ENCODE measurements at regions not wholly inside any gene's neighbourhood (a gene's known extent, or its start where the extent isn't known, plus 50 kb on each side); places are given as distances from the start of the nearest gene placed in this dataset.

GRCh38 chr10:128938558-128938957, 528.5 kb upstream of the MGMT start:
- H3K9me3 ChIP-seq (ENCODE audit: control insufficient read depth in 4 of 4, insufficient read depth in 3 of 4, low read length in 3 of 4), result peaks cover 0 to 2% (median 0%) of the 10 kb centered on the region in 4 donors
- no peak overlapping the region for H3K4me3 ChIP-seq
- TF ChIP-seq CTCF (IDR thresholded peaks at IDR 0.05; ENCODE audit: control extremely low read depth, extremely low read depth), result no peak
- H3K4me1 ChIP-seq (ENCODE audit: control insufficient read depth in 5 of 5, insufficient read depth in 5 of 5, low read length in 5 of 5), result peaks cover 0 to 2% (median 0%) of the 10 kb centered on the region in 5 donors
- H3K9ac ChIP-seq (ENCODE audit: insufficient read depth in 1 of 2, low read length in 2 of 2), result no peak overlapping the region
- H3K36me3 ChIP-seq (ENCODE audit: control insufficient read depth in 4 of 4, insufficient read depth in 4 of 4, low read length in 4 of 4), result no peaks in the 10 kb centered on the region
- no peak for DNase-seq
- H3K27me3 ChIP-seq (ENCODE audit: control insufficient read depth in 3 of 3, insufficient read depth in 3 of 3, low read length in 2 of 3), result peaks cover 0 to 2% (median 0%) of the 10 kb centered on the region in 3 donors
- 75 to 77% methylated on average over 3 of the region's 3 CpGs for WGBS, 2 donors
- ATAC-seq (ENCODE audit: insufficient read depth, low FRiP score), result no peak
- no peak overlapping the region for H3K27ac ChIP-seq (ENCODE audit: low read depth in 1 of 2, low read length in 1 of 2)

GRCh38 chr10:128940081-128940480, 527.0 kb upstream of the MGMT start:
- H3K4me1 ChIP-seq (ENCODE audit: control insufficient read depth in 5 of 5, insufficient read depth in 5 of 5, low read length in 5 of 5), result peaks cover 0 to 2% (median 0%) of the 10 kb centered on the region in 5 donors
- WGBS, 2 donors, result 85 to 88% methylated on average over 5 of the region's 5 CpGs
- ATAC-seq (ENCODE audit: insufficient read depth, low FRiP score), result no peak

GRCh38 chr10:128943111-128943510, 523.9 kb upstream of the MGMT start:
- no peak overlapping the region for H3K4me3 ChIP-seq
- ATAC-seq (ENCODE audit: insufficient read depth, low FRiP score) (no peak), DNase-seq (peak; percentile 20 to 40 (median 22))
- 79 to 86% methylated on average over 6 of the region's 6 CpGs for WGBS, 2 donors
- no peak overlapping the region for H3K27ac ChIP-seq (ENCODE audit: low read depth in 1 of 2, low read length in 1 of 2)
- no peaks in the 10 kb centered on the region for H3K36me3 ChIP-seq (ENCODE audit: control insufficient read depth in 4 of 4, insufficient read depth in 4 of 4, low read length in 4 of 4)
- H3K27me3 ChIP-seq (ENCODE audit: control insufficient read depth in 3 of 3, insufficient read depth in 3 of 3, low read length in 2 of 3), result peaks cover 0 to 2% (median 0%) of the 10 kb centered on the region in 3 donors
- H3K4me1 ChIP-seq (ENCODE audit: control insufficient read depth in 5 of 5, insufficient read depth in 5 of 5, low read length in 5 of 5), result peaks cover 0 to 2% (median 0%) of the 10 kb centered on the region in 5 donors
- TF ChIP-seq CTCF (IDR thresholded peaks at IDR 0.05; ENCODE audit: control extremely low read depth, extremely low read depth), result no peak
- no peak overlapping the region for H3K9ac ChIP-seq (ENCODE audit: insufficient read depth in 1 of 2, low read length in 2 of 2)
- H3K9me3 ChIP-seq (ENCODE audit: control insufficient read depth in 4 of 4, insufficient read depth in 3 of 4, low read length in 3 of 4), result peaks cover 0 to 3% (median under 1%) of the 10 kb centered on the region in 4 donors

More at GRCh38 chr10:128940081-128940480, 527.0 kb upstream of the MGMT start:
- Histone ChIP-seq H3K36me3 (ENCODE audit: control insufficient read depth in 4 of 4, insufficient read depth in 4 of 4, low read length in 4 of 4) (no peaks in the 10 kb centered on the region), H3K9me3 (ENCODE audit: control insufficient read depth in 4 of 4, insufficient read depth in 3 of 4, low read length in 3 of 4) (peaks cover 0 to 2% (median 0%) of the 10 kb centered on the region in 4 donors), H3K27me3 (ENCODE audit: control insufficient read depth in 3 of 3, insufficient read depth in 3 of 3, low read length in 2 of 3) (peaks cover 0 to 2% (median 0%) of the 10 kb centered on the region in 3 donors), H3K27ac (ENCODE audit: low read depth in 1 of 2, low read length in 1 of 2) (no peak overlapping the region), H3K9ac (ENCODE audit: insufficient read depth in 1 of 2, low read length in 2 of 2) (no peak overlapping the region), H3K4me3 (no peak overlapping the region)
- TF ChIP-seq CTCF (IDR thresholded peaks at IDR 0.05; ENCODE audit: control extremely low read depth, extremely low read depth), result no peak
- DNase-seq, result no peak

- 82 to 83% methylated on average over 7 of the region's 7 CpGs for WGBS, 2 donors
- TF ChIP-seq CTCF (IDR thresholded peaks at IDR 0.05; ENCODE audit: control extremely low read depth, extremely low read depth), result no peak
- no peaks in the 10 kb centered on the region for H3K36me3 ChIP-seq (ENCODE audit: control insufficient read depth in 4 of 4, insufficient read depth in 4 of 4, low read length in 4 of 4)
- H3K4me3 ChIP-seq, result no peak overlapping the region
- ATAC-seq (ENCODE audit: insufficient read depth, low FRiP score), result no peak
- no peak overlapping the region for H3K9ac ChIP-seq (ENCODE audit: insufficient read depth in 1 of 2, low read length in 2 of 2)
- H3K27ac ChIP-seq (ENCODE audit: low read depth in 1 of 2, low read length in 1 of 2), result no peak overlapping the region
- no peak for DNase-seq
- peaks cover 0 to 3% (median 0%) of the 10 kb centered on the region in 4 donors for H3K9me3 ChIP-seq (ENCODE audit: control insufficient read depth in 4 of 4, insufficient read depth in 3 of 4, low read length in 3 of 4)
- no peaks in the 10 kb centered on the region for H3K4me1 ChIP-seq (ENCODE audit: control insufficient read depth in 5 of 5, insufficient read depth in 5 of 5, low read length in 5 of 5)
- no peaks in the 10 kb centered on the region for H3K27me3 ChIP-seq (ENCODE audit: control insufficient read depth in 3 of 3, insufficient read depth in 3 of 3, low read length in 2 of 3)
Observed at GRCh38 chr10:128945398-128945797, 521.6 kb upstream of the MGMT start.

Data from lung (tissue), 11 donors.